Type B pancreatic cell (in vitro differentiated cells): ENCODE measurements at regions not wholly inside any gene's neighbourhood (a gene's known extent, or its start where the extent isn't known, plus 50 kb on each side); places are given as distances from the start of the nearest gene placed in this dataset.

Experiments
- DNase-seq: peaks from one replicate; pipeline ENCODE4 v3.0.0; 2021; ENCODE audit warnings: mixed read lengths; ENCODE audit not compliant: unreplicated experiment; ENCODE audit errors: extremely low spot score
- H3K27ac Mint-ChIP-seq: 2 replicates; pipeline ENCODE4 v1.8.0; 2021; ENCODE audit warnings: mild to moderate bottlenecking, mixed read lengths
- H3K27me3 Mint-ChIP-seq: 2 replicates; pipeline ENCODE4 v1.8.0; 2021; ENCODE audit warnings: mixed read lengths
- H3K36me3 Mint-ChIP-seq: 2 replicates; pipeline ENCODE4 v1.8.0; 2021; ENCODE audit warnings: mixed read lengths
- H3K4me1 Mint-ChIP-seq: one replicate; pipeline ENCODE4 v1.8.0; 2021; ENCODE audit warnings: mixed read lengths; ENCODE audit not compliant: unreplicated experiment
- H3K4me3 Mint-ChIP-seq: 2 replicates; pipeline ENCODE4 v1.8.0; 2021; ENCODE audit warnings: mild to moderate bottlenecking, mixed read lengths
- H3K9me3 Mint-ChIP-seq: 2 replicates; pipeline ENCODE4 v1.8.0; 2021; ENCODE audit warnings: mixed read lengths
- TF ChIP-seq, protein P1 (sequence below): fragments of 200-600 bp; sonication (generic); conservative IDR thresholded peaks from 2 replicates; pipeline ENCODE4 v1.5.0; 2021; ENCODE audit warnings: antibody characterized with exemption, mild to moderate bottlenecking

GRCh38 chr10:53430974-53431373 is 658.4 kb upstream of the MBL2 start:
- no peak overlapping the region for H3K4me3 Mint-ChIP-seq
- H3K27me3 Mint-ChIP-seq = no peaks in the 10 kb centered on the region
- H3K4me1 Mint-ChIP-seq = no peaks in the 10 kb centered on the region
- TF ChIP-seq, protein P1, sequence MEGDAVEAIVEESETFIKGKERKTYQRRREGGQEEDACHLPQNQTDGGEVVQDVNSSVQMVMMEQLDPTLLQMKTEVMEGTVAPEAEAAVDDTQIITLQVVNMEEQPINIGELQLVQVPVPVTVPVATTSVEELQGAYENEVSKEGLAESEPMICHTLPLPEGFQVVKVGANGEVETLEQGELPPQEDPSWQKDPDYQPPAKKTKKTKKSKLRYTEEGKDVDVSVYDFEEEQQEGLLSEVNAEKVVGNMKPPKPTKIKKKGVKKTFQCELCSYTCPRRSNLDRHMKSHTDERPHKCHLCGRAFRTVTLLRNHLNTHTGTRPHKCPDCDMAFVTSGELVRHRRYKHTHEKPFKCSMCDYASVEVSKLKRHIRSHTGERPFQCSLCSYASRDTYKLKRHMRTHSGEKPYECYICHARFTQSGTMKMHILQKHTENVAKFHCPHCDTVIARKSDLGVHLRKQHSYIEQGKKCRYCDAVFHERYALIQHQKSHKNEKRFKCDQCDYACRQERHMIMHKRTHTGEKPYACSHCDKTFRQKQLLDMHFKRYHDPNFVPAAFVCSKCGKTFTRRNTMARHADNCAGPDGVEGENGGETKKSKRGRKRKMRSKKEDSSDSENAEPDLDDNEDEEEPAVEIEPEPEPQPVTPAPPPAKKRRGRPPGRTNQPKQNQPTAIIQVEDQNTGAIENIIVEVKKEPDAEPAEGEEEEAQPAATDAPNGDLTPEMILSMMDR = no peak
- H3K36me3 Mint-ChIP-seq = no peaks in the 10 kb centered on the region
- no peak overlapping the region for H3K27ac Mint-ChIP-seq
- DNase-seq = no peak
- H3K9me3 Mint-ChIP-seq = no peaks in the 10 kb centered on the region

DNA sequence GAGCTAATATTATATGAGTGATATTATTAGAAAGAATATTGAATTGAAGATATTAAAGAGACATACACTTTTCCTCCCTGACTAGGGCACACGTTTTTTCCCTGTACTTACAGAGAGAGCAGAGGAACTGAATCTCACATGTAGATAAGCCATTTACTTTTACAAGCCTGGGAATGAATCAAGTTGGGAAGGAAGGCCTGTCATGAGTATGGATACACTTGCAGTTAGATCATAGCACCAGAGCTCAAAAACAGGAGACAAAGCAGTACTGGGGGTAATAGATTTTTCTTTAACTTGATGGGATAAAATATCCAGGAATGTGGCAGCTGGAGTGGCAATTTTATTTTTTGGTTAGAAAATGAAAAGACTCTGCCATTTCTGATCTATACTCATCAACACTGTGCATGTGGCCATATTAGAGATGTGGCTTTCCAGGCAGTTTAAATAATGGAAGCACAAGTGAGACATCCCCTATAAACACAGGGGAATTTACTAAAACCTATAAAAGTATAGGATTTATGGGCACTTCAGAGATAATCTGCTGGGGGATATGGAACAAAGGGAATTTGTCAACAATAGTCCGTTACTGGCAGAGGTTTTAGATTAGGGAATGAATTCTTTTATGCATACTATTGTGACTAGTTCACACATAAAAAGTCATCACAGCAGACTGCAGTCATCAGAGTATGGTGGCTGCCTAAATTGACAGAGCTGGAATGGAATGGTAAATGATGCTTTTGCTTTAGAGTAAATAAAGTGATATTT is 657.7 kb upstream of the MBL2 start:
- Mint-ChIP-seq H3K4me3 (no peak overlapping the region), H3K36me3 (no peaks in the 10 kb centered on the region), H3K27ac (no peak overlapping the region), H3K9me3 (no peaks in the 10 kb centered on the region), H3K4me1 (no peaks in the 10 kb centered on the region), H3K27me3 (no peaks in the 10 kb centered on the region)
- TF ChIP-seq, protein P1 = no peak
- no peak for DNase-seq

DNA sequence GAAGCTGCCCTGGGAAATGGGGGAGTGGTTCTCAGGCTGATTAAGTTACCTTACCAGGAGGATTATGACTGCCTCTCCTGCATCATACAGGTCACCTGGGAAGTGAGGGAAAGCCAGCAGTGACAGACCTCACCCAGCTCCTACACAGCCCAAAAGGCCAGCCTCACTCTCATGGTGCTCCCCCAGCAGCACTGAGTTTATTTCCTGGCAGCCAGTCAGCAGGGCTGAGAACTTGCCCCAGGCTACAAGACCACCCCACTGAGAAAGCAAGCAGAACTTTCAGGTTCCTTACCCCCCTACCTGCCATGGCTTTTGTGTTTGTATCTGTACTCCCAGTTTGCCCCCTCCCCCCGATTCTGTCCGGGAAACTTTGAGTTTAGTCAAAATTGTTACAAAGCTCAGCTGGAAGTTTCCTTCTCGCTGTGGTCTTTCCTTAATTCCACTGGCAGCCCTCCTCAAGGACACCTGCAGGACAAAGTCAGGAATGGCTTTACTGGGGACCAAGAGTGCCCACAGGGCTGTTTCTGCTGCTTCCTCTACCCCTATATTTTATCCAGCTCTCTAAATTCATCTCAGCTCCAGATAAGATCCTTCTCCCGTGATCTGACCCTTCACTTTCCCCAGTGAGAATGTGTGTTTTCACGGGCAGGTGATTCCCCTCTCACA is 649.8 kb upstream of the MBL2 start:
- no peak overlapping the region for H3K4me3 Mint-ChIP-seq
- DNase-seq = no peak
- no peak overlapping the region for H3K27ac Mint-ChIP-seq
- peaks cover 5% of the 10 kb centered on the region for H3K9me3 Mint-ChIP-seq
- H3K36me3 Mint-ChIP-seq = no peaks in the 10 kb centered on the region
- TF ChIP-seq, protein P1 = no peak
- no peaks in the 10 kb centered on the region for H3K27me3 Mint-ChIP-seq
- H3K4me1 Mint-ChIP-seq = peaks cover 4% of the 10 kb centered on the region

- H3K9me3 Mint-ChIP-seq = peaks cover 5% of the 10 kb centered on the region
- no peak for DNase-seq
- H3K4me3 Mint-ChIP-seq = no peak overlapping the region
- H3K36me3 Mint-ChIP-seq = no peaks in the 10 kb centered on the region
- TF ChIP-seq, protein P1 = no peak
- no peak overlapping the region for H3K27ac Mint-ChIP-seq
- H3K4me1 Mint-ChIP-seq = peaks cover 9% of the 10 kb centered on the region
- no peaks in the 10 kb centered on the region for H3K27me3 Mint-ChIP-seq
These were observed 640.1 kb upstream of the MBL2 start for GRCh38 chr10:53412651-53413050.

GRCh38 chr10:53406532-53406931 is 633.9 kb upstream of the MBL2 start:
- TF ChIP-seq, protein P1 = no peak
- no peak for DNase-seq
- no peak overlapping the region for H3K4me3 Mint-ChIP-seq
- no peaks in the 10 kb centered on the region for H3K27me3 Mint-ChIP-seq
- no peak overlapping the region for H3K27ac Mint-ChIP-seq
- H3K4me1 Mint-ChIP-seq = peaks cover 12% of the 10 kb centered on the region
- H3K9me3 Mint-ChIP-seq = no peaks in the 10 kb centered on the region
- H3K36me3 Mint-ChIP-seq = no peaks in the 10 kb centered on the region
